ENCODE measurements at regions not wholly inside any gene's neighbourhood (a gene's known extent, or its start where the extent isn't known, plus 50 kb on each side); places are given as distances from the start of the nearest gene placed in this dataset.
A peak's percentile ranks its signal among the peaks of the same experiment; 100 is the strongest.
"Not testable (repeated sequence)": the region's sequence is repeated elsewhere in the genome, so short reads cannot be mapped to it uniquely, and the experiment has no call there.

GRCh38 chr5:69004676-69005075 is 89.1 kb upstream of the SLC30A5 start:
- H3K4me3 ChIP-seq (ENCODE audit: low read depth, low read length) = no peak overlapping the region
- TF ChIP-seq CTCF (IDR thresholded peaks at IDR 0.05; ENCODE audit: insufficient read depth, low read depth, low read length) = no peak
- no peak for DNase-seq (ENCODE audit: low read depth)

- DNase-seq (ENCODE audit: low read depth) = no peak
- TF ChIP-seq CTCF (IDR thresholded peaks at IDR 0.05; ENCODE audit: insufficient read depth, low read depth, low read length) = no peak
Observed at GRCh38 chr5:69006030-69006429, 87.8 kb upstream of the SLC30A5 start.

GRCh38 chr5:69007163-69007562 is 86.7 kb upstream of the SLC30A5 start:
- DNase-seq (ENCODE audit: low read depth) = no peak
- H3K4me3 ChIP-seq (ENCODE audit: low read depth, low read length) = no peak overlapping the region
- no peak for TF ChIP-seq CTCF (IDR thresholded peaks at IDR 0.05; ENCODE audit: insufficient read depth, low read depth, low read length)

More at GRCh38 chr5:69006030-69006429, 87.8 kb upstream of the SLC30A5 start:
- H3K4me3 ChIP-seq (ENCODE audit: low read depth, low read length) = no peak overlapping the region

- peak; percentile 60 for DNase-seq (ENCODE audit: low read depth)
- H3K4me3 ChIP-seq (ENCODE audit: low read depth, low read length) = no peak overlapping the region
- TF ChIP-seq CTCF (IDR thresholded peaks at IDR 0.05; ENCODE audit: insufficient read depth, low read depth, low read length) = peak; percentile 98
Observed at GRCh38 chr5:69007726-69008368, 86.0 kb upstream of the SLC30A5 start.

- no peak for TF ChIP-seq CTCF (IDR thresholded peaks at IDR 0.05; ENCODE audit: insufficient read depth, low read depth, low read length)
- DNase-seq (ENCODE audit: low read depth) = no peak
- H3K4me3 ChIP-seq (ENCODE audit: low read depth, low read length) = no peak overlapping the region
Observed at GRCh38 chr5:69010476-69010875, 83.3 kb upstream of the SLC30A5 start.

- H3K4me3 ChIP-seq (ENCODE audit: low read depth, low read length) = no peak overlapping the region
- TF ChIP-seq CTCF (IDR thresholded peaks at IDR 0.05; ENCODE audit: insufficient read depth, low read depth, low read length) = no peak
- no peak for DNase-seq (ENCODE audit: low read depth)
Observed at GRCh38 chr5:69011910-69012309, 81.9 kb upstream of the SLC30A5 start.

- DNase-seq (ENCODE audit: low read depth) = no peak
- no peak for TF ChIP-seq CTCF (IDR thresholded peaks at IDR 0.05; ENCODE audit: insufficient read depth, low read depth, low read length)
- H3K4me3 ChIP-seq (ENCODE audit: low read depth, low read length) = no peak overlapping the region
Observed at GRCh38 chr5:69013481-69013880, 80.3 kb upstream of the SLC30A5 start.

GRCh38 chr5:69014007-69014406 is 79.8 kb upstream of the SLC30A5 start:
- H3K4me3 ChIP-seq (ENCODE audit: low read depth, low read length); DNase-seq (ENCODE audit: low read depth): not testable (repeated sequence)

All from fibroblast of villous mesenchyme (primary cell).